HepG2 (cell line): ENCODE measurements at regions not wholly inside any gene's neighbourhood (a gene's known extent, or its start where the extent isn't known, plus 50 kb on each side); places are given as distances from the start of the nearest gene placed in this dataset.

Source experiments
- ATAC-seq: fragments of 200-7000 bp; cut with Tn5 transposase; 3 replicates; pipeline ENCODE4 v1.9.1; 2020; ENCODE audit warnings: mild to moderate bottlenecking, moderate library complexity
- BruUV-seq: library from RNA; stranded (reverse); fragments of 400-500 nt; replicated peaks from 2 replicates; lab custom pipeline; 2021; lab: Mats Ljungman, UMichigan
- CTCF ChIA-PET: fragments of 300-600 bp; formaldehyde crosslinking; extraction: SDS; loops from one replicate; lab custom pipeline; 2021; ENCODE audit warnings: low total read pairs, inconsistent platforms, low intra/inter-chr PET ratio; lab: Yijun Ruan, JAX
- POLR2A ChIA-PET: fragments of 350-600 bp; sonication (Branson Sonifier 250); formaldehyde crosslinking; loops from one replicate; lab custom pipeline; 2020; ENCODE audit warnings: antibody characterized with exemption, inconsistent platforms; lab: Yijun Ruan, JAX
- DNase-seq: peaks from one replicate; pipeline ENCODE4 v3.0.0-alpha.2; 2015; ENCODE audit warnings: low spot score
- FAIRE-seq: peaks from 3 replicates; lab custom pipeline; 2011; peaks lifted over from hg19 to GRCh38; lab: Jason Lieb, UNC
- H2AFZ ChIP-seq: one replicate; pipeline ENCODE4 v1.6.1; 2011; ENCODE audit warnings: low read length, inconsistent platforms
- H3K27ac ChIP-seq: fragments of 300-600 bp; 3 replicates; pipeline ENCODE4 v1.8.0; 2011; ENCODE audit warnings: mixed run types, mild to moderate bottlenecking, mixed read lengths, low read length, inconsistent platforms; ENCODE audit not compliant: insufficient read depth; ENCODE audit errors: extremely low read length
- H3K27me3 ChIP-seq, 2 experiments: fragments of 200-600 bp in 1 of 2; 2 replicates in 1 of 2; 3 replicates in 1 of 2; pipeline versions ENCODE4 v1.6.0 to v1.8.0; 2011; ENCODE audit warnings: low read length in 2 of 2, mild to moderate bottlenecking in 2 of 2, moderate library complexity in 2 of 2, inconsistent platforms in 1 of 2; ENCODE audit not compliant: insufficient read depth in 2 of 2, control insufficient read depth in 1 of 2
- H3K36me3 ChIP-seq, 2 experiments: fragments of 200-600 bp in 1 of 2; replicated peaks in 1 of 2; 2 replicates in 1 of 2; 3 replicates in 1 of 2; pipeline versions ENCODE4 v1.5.1 to v1.8.0; 2011; ENCODE audit warnings: low read length in 2 of 2, inconsistent platforms in 1 of 2; ENCODE audit not compliant: insufficient read depth in 2 of 2, control insufficient read depth in 1 of 2
- H3K4me1 ChIP-seq: 2 replicates; pipeline ENCODE4 v1.5.1; 2012; ENCODE audit warnings: low read length, inconsistent platforms; ENCODE audit not compliant: insufficient read depth
- H3K4me2 ChIP-seq: 2 replicates; pipeline ENCODE4 v1.6.0; 2011; ENCODE audit warnings: low read depth, low read length, inconsistent platforms
- H3K4me3 ChIP-seq, 3 experiments: fragments of 200-600 bp in 1 of 3; sonication (generic), shearing (Covaris generic) in 1 of 3; replicated peaks in 1 of 3; 2 replicates each; pipeline ENCODE4 v1.5.1; 2011 to 2016; ENCODE audit warnings: low read length in 3 of 3, inconsistent platforms in 2 of 3, low read depth in 2 of 3, mild to moderate bottlenecking in 2 of 3, control low read depth in 1 of 3, mixed read lengths in 1 of 3; ENCODE audit not compliant: insufficient read depth in 1 of 3
- H3K79me2 ChIP-seq: one replicate; pipeline ENCODE4 v1.6.1; 2011; ENCODE audit warnings: low read length, inconsistent platforms; ENCODE audit not compliant: insufficient read depth
- H3K9ac ChIP-seq: 2 replicates; pipeline ENCODE4 v1.6.0; 2011; ENCODE audit warnings: mild to moderate bottlenecking, low read depth, low read length, inconsistent platforms; ENCODE audit not compliant: insufficient read depth
- H3K9me3 ChIP-seq: 2 replicates; pipeline ENCODE4 v1.5.1; 2012; ENCODE audit warnings: mild to moderate bottlenecking, low read length
- H4K20me1 ChIP-seq: 2 replicates; pipeline ENCODE4 v1.6.0; 2011; ENCODE audit warnings: inconsistent platforms, mild to moderate bottlenecking, low read length, moderate library complexity; ENCODE audit not compliant: insufficient read depth
- FOXK1 ChIP-seq: sonication (generic); formaldehyde crosslinking; IDR thresholded peaks from 2 replicates; pipeline ENCODE4 v1.4.0; 2020; ENCODE audit warnings: low read depth, missing genetic modification reagents, borderline replicate concordance
- KDM5B ChIP-seq: sonication (generic); formaldehyde crosslinking; IDR thresholded peaks from 2 replicates; pipeline ENCODE4 v1.4.0; 2020; ENCODE audit warnings: missing genetic modification reagents, mild to moderate bottlenecking, borderline replicate concordance
- MATR3 ChIP-seq: sonication (generic); formaldehyde crosslinking; IDR thresholded peaks from 2 replicates; pipeline ENCODE4 v1.4.0; 2020; ENCODE audit warnings: missing genetic modification reagents
- NFE2 ChIP-seq: sonication (generic); formaldehyde crosslinking; IDR thresholded peaks from 2 replicates; pipeline ENCODE4 v1.4.0; 2020; ENCODE audit warnings: missing genetic modification reagents
- POLR2AphosphoS2 ChIP-seq: IDR thresholded peaks from 2 replicates; pipeline ENCODE4 v1.6.1; 2011; ENCODE audit warnings: low read depth, low read length, improper control_type of control experiment
- SMC3 ChIP-seq: IDR thresholded peaks from 2 replicates; pipeline ENCODE4 v1.6.1; 2011; ENCODE audit warnings: low read length, improper control_type of control experiment
- STAG1 ChIP-seq: sonication (generic); formaldehyde crosslinking; IDR thresholded peaks from 2 replicates; pipeline ENCODE4 v1.4.0; 2020; ENCODE audit warnings: missing genetic modification reagents
- TOPORS ChIP-seq: sonication (generic); formaldehyde crosslinking; IDR thresholded peaks from 2 replicates; pipeline ENCODE4 v1.8.0; 2023; ENCODE audit warnings: mild to moderate bottlenecking, missing genetic modification reagents
- ZBTB8A ChIP-seq: sonication (generic); formaldehyde crosslinking; IDR thresholded peaks from 2 replicates; pipeline ENCODE4 v1.4.0; 2020; ENCODE audit warnings: mild to moderate bottlenecking, low read depth, missing genetic modification reagents, borderline replicate concordance
- WGBS: methylation state at CpG from one replicate; pipeline ENCODE4 v1.1.6; 2017; ENCODE audit warnings: low lambda C conversion rate; 5-methylcytosine and 5-hydroxymethylcytosine counted together
- in situ Hi-C: cut with HindIII; loops from 2 replicates; pipeline ENCODE4 v1.10.0; 2017; ENCODE audit warnings: low pct_unique_long_range_greater_than_20kb; ENCODE audit not compliant: extremely low pct_ligation_motif_present
- intact Hi-C: fragments of 100-400 bp; cut with micrococcal nuclease; formaldehyde crosslinking; loops from one replicate; pipeline ENCODE4 v1.10.0; 2022; ENCODE audit not compliant: unreplicated experiment
- TF ChIP-seq, protein P1 (sequence below): sonication (generic); formaldehyde crosslinking; IDR thresholded peaks from 2 replicates; pipeline ENCODE4 v1.5.0; 2020; ENCODE audit warnings: mild to moderate bottlenecking, missing genetic modification reagents, moderate library complexity
- TF ChIP-seq, protein P2 (sequence below): sonication (generic); formaldehyde crosslinking; IDR thresholded peaks from 2 replicates; pipeline ENCODE4 v1.5.1; 2020; ENCODE audit warnings: mild to moderate bottlenecking, missing genetic modification reagents, moderate library complexity

- BruUV-seq, result no TSS peak
- no peak for FAIRE-seq
- ChIA-PET POLR2A (no interaction called here), CTCF (no interaction called here)
- peak; percentile 9 for DNase-seq
- in situ Hi-C loops (loop anchor here (25.0 kb wide), 1 partner anchor 1210 kb away; no protein-coding TSS in a partner anchor), intact Hi-C loops (loop anchor here (2.0 kb wide), 1 partner anchor 679 kb away; no protein-coding TSS in a partner anchor)
- Histone ChIP-seq H3K27ac (no peak overlapping the region), H3K9ac (no peak overlapping the region), H3K36me3 (no peaks in the 10 kb centered on the region), H4K20me1 (no peaks in the 10 kb centered on the region), H3K27me3 (no peaks in the 10 kb centered on the region), H3K4me2 (no peak overlapping the region), H3K4me3 (no peak overlapping the region), H3K4me1 (no peaks in the 10 kb centered on the region), H3K9me3 (no peaks in the 10 kb centered on the region; the same call in 1 of the 2 replicates), H3K79me2 (no peaks in the 10 kb centered on the region), H2AFZ (no peak overlapping the region)
- WGBS, result 12% methylated on average over 11 of the region's 11 CpGs
- TF ChIP-seq TOPORS, result no peak
- peak; percentile 48 for TF ChIP-seq STAG1 (CRISPR knock-in tag)
- TF ChIP-seq ZBTB8A, result no peak
- TF ChIP-seq, protein P1, sequence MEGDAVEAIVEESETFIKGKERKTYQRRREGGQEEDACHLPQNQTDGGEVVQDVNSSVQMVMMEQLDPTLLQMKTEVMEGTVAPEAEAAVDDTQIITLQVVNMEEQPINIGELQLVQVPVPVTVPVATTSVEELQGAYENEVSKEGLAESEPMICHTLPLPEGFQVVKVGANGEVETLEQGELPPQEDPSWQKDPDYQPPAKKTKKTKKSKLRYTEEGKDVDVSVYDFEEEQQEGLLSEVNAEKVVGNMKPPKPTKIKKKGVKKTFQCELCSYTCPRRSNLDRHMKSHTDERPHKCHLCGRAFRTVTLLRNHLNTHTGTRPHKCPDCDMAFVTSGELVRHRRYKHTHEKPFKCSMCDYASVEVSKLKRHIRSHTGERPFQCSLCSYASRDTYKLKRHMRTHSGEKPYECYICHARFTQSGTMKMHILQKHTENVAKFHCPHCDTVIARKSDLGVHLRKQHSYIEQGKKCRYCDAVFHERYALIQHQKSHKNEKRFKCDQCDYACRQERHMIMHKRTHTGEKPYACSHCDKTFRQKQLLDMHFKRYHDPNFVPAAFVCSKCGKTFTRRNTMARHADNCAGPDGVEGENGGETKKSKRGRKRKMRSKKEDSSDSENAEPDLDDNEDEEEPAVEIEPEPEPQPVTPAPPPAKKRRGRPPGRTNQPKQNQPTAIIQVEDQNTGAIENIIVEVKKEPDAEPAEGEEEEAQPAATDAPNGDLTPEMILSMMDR (CRISPR knock-in tag), result peak; percentile 75
- TF ChIP-seq MATR3 (CRISPR knock-in tag), result no peak
- TF ChIP-seq SMC3, result peak; percentile 31; the same call in 1 of the 2 replicates
- peak; percentile 87 for ATAC-seq
Observed at GRCh38 chr12:126747530-126748149, 1519.3 kb upstream of the TMEM132C start.

DNA sequence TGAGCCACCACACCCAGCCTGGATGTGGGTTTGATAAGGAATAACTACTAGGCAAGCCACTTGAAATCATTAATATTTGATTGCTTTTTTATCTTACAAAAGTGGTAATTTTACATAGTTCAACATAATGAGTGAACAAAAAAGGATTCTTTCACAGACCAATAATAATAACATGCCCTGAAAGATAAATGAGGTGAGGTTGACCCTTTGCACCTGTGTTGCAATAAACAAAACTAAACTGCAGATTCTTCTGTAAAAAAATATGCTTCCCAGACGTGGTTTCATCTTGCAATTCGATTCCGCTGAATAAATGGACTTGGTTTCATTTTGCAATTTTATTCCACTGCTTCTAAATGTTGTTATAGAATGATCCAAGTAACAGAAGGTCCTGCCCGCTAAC, 1514.9 kb upstream of the TMEM132C start:
- no TSS peak for BruUV-seq
- Histone ChIP-seq H3K4me2 (no peak overlapping the region), H2AFZ (no peak overlapping the region), H3K36me3 (no peaks in the 10 kb centered on the region), H3K27me3 (no peaks in the 10 kb centered on the region), H4K20me1 (no peaks in the 10 kb centered on the region), H3K4me1 (no peaks in the 10 kb centered on the region), H3K9ac (no peak overlapping the region), H3K4me3 (no peak overlapping the region), H3K79me2 (no peaks in the 10 kb centered on the region), H3K9me3 (peaks cover 22% of the 10 kb centered on the region), H3K27ac (no peak overlapping the region)
- ChIA-PET CTCF (no interaction called here), POLR2A (no interaction called here)
- DNase-seq (no peak), ATAC-seq (no peak), FAIRE-seq (no peak)
- TF ChIP-seq FOXK1 (CRISPR knock-in tag) (no peak), KDM5B (CRISPR knock-in tag) (no peak), POLR2AphosphoS2 (no peak), NFE2 (CRISPR knock-in tag) (no peak)
- TF ChIP-seq, protein P2, sequence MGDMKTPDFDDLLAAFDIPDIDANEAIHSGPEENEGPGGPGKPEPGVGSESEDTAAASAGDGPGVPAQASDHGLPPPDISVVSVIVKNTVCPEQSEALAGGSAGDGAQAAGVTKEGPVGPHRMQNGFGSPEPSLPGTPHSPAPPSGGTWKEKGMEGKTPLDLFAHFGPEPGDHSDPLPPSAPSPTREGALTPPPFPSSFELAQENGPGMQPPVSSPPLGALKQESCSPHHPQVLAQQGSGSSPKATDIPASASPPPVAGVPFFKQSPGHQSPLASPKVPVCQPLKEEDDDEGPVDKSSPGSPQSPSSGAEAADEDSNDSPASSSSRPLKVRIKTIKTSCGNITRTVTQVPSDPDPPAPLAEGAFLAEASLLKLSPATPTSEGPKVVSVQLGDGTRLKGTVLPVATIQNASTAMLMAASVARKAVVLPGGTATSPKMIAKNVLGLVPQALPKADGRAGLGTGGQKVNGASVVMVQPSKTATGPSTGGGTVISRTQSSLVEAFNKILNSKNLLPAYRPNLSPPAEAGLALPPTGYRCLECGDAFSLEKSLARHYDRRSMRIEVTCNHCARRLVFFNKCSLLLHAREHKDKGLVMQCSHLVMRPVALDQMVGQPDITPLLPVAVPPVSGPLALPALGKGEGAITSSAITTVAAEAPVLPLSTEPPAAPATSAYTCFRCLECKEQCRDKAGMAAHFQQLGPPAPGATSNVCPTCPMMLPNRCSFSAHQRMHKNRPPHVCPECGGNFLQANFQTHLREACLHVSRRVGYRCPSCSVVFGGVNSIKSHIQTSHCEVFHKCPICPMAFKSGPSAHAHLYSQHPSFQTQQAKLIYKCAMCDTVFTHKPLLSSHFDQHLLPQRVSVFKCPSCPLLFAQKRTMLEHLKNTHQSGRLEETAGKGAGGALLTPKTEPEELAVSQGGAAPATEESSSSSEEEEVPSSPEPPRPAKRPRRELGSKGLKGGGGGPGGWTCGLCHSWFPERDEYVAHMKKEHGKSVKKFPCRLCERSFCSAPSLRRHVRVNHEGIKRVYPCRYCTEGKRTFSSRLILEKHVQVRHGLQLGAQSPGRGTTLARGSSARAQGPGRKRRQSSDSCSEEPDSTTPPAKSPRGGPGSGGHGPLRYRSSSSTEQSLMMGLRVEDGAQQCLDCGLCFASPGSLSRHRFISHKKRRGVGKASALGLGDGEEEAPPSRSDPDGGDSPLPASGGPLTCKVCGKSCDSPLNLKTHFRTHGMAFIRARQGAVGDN (CRISPR knock-in tag), result no peak
- intact Hi-C loops (loop anchor here (5.0 kb wide), 1 partner anchor 435 kb away; no protein-coding TSS in a partner anchor), in situ Hi-C loops (no loop called here)
- WGBS, result 10% methylated on average over 4 of the region's 4 CpGs
